Mucosa of descending colon (tissue), 3 donors: ENCODE measurements at regions not wholly inside any gene's neighbourhood (a gene's known extent, or its start where the extent isn't known, plus 50 kb on each side); places are given as distances from the start of the nearest gene placed in this dataset.

ENCODE experiments used
- ATAC-seq: fragments of 200-7000 bp; cut with Tn5 transposase; one replicate; pipeline ENCODE4 v1.9.1; 2020; ENCODE audit warnings: mild to moderate bottlenecking, moderate library complexity
- DNase-seq, 3 donors: peaks; one replicate each; pipeline ENCODE4 v3.0.0-alpha.2; 2020
- H3K36me3 ChIP-seq: fragments of 200-600 bp; one replicate; pipeline ENCODE4 v1.8.0; 2021; ENCODE audit warnings: low read depth, mild to moderate bottlenecking
- H3K4me1 ChIP-seq: fragments of 200-600 bp; one replicate; pipeline ENCODE4 v1.8.0; 2021; ENCODE audit warnings: low read depth, mild to moderate bottlenecking
- H3K4me3 ChIP-seq: fragments of 200-600 bp; one replicate; pipeline ENCODE4 v1.8.0; 2021; ENCODE audit warnings: mild to moderate bottlenecking
- H3K9me3 ChIP-seq: fragments of 200-600 bp; one replicate; pipeline ENCODE4 v1.8.0; 2021; ENCODE audit warnings: mild to moderate bottlenecking
- CTCF ChIP-seq: fragments of 200-600 bp; IDR thresholded peaks from one replicate; pipeline ENCODE4 v1.8.0; 2022; ENCODE audit warnings: antibody characterized with exemption, mild to moderate bottlenecking
- intact Hi-C, 2 donors: fragments of 100-400 bp; cut with DNase I in 1 of 2; cut with micrococcal nuclease in 1 of 2; formaldehyde crosslinking; loops; one replicate each; pipeline versions ENCODE4 v1.11.0 to v1.11.1; 2022; cut with DNase I, micrococcal nuclease
- donor health status: DM: no; HTN: no; CAD: no; lungs with moderate emphysema.
- donor health status: DM: no; HTN: no; CAD: no.
- donor health status: DM: no; HTN: yes; CAD: no.

- DNase-seq (no peak), ATAC-seq (no peak)
- no peaks in the 10 kb centered on the region for H3K9me3 ChIP-seq
- H3K4me1 ChIP-seq = no peaks in the 10 kb centered on the region
- no peaks in the 10 kb centered on the region for H3K36me3 ChIP-seq
- no peak overlapping the region for H3K4me3 ChIP-seq
- TF ChIP-seq CTCF = no peak
- intact Hi-C loops = no loop called here
Measured at GRCh38 chr20:57867181-57867803, 157.5 kb upstream of the PMEPA1 start.

GRCh38 chr20:57866250-57867106 is 156.7 kb upstream of the PMEPA1 start:
- TF ChIP-seq CTCF = no peak
- ATAC-seq (no peak), DNase-seq (no peak)
- intact Hi-C loops = no loop called here
- H3K9me3 ChIP-seq = no peaks in the 10 kb centered on the region
- H3K4me3 ChIP-seq = no peak overlapping the region
- no peaks in the 10 kb centered on the region for H3K4me1 ChIP-seq
- no peaks in the 10 kb centered on the region for H3K36me3 ChIP-seq

GRCh38 chr20:57865266-57865665 is 155.5 kb upstream of the PMEPA1 start:
- DNase-seq (no peak), ATAC-seq (no peak)
- intact Hi-C loops = no loop called here
- no peaks in the 10 kb centered on the region for H3K9me3 ChIP-seq
- TF ChIP-seq CTCF = no peak
- no peak overlapping the region for H3K4me3 ChIP-seq
- no peaks in the 10 kb centered on the region for H3K4me1 ChIP-seq
- no peaks in the 10 kb centered on the region for H3K36me3 ChIP-seq

- TF ChIP-seq CTCF = no peak
- Histone ChIP-seq H3K9me3 (no peaks in the 10 kb centered on the region), H3K4me1 (no peaks in the 10 kb centered on the region), H3K36me3 (no peaks in the 10 kb centered on the region), H3K4me3 (no peak overlapping the region)
- no peak for ATAC-seq
- DNase-seq = no peak
- intact Hi-C loops = no loop called here
Measured at GRCh38 chr20:57860576-57860975, 150.8 kb upstream of the PMEPA1 start.

- Histone ChIP-seq H3K9me3 (no peaks in the 10 kb centered on the region), H3K4me3 (no peak overlapping the region), H3K36me3 (no peaks in the 10 kb centered on the region), H3K4me1 (no peaks in the 10 kb centered on the region)
- no peak for TF ChIP-seq CTCF
- intact Hi-C loops = no loop called here
- DNase-seq = no peak
- ATAC-seq = no peak
Measured at GRCh38 chr20:57857969-57858368, 148.2 kb upstream of the PMEPA1 start.
